Activated CD4-positive, alpha-beta T cell treated with anti-CD3 and anti-CD28 coated beads for 36 hours (primary cell): ENCODE measurements at regions not wholly inside any gene's neighbourhood (a gene's known extent, or its start where the extent isn't known, plus 50 kb on each side); places are given as distances from the start of the nearest gene placed in this dataset.
"Not testable (repeated sequence)": the region's sequence is repeated elsewhere in the genome, so short reads cannot be mapped to it uniquely, and the experiment has no call there.

Experiments
- ATAC-seq: fragments of 200-7000 bp; cut with Tn5 transposase; one replicate; pipeline ENCODE4 v1.10.0; 2021; ENCODE audit warnings: mild to moderate bottlenecking, moderate library complexity
- CTCF ChIA-PET: fragments of 350-600 bp; sonication (Branson Sonifier 250); formaldehyde crosslinking; loops from one replicate; lab custom pipeline; 2021; ENCODE audit warnings: antibody characterized with exemption; lab: Charles Lee
- POLR2A ChIA-PET: fragments of 350-600 bp; sonication (Branson Sonifier 250); formaldehyde crosslinking; loops from one replicate; lab custom pipeline; 2021; ENCODE audit warnings: antibody characterized with exemption, inconsistent platforms; lab: Charles Lee
- DNase-seq: peaks from one replicate; pipeline ENCODE4 v3.0.0-alpha.2; 2020
- H3K27ac Mint-ChIP-seq: one replicate; pipeline ENCODE4 v1.8.0; 2021; ENCODE audit warnings: mixed read lengths
- H3K27me3 Mint-ChIP-seq: one replicate; pipeline ENCODE4 v1.8.0; 2021; ENCODE audit warnings: mixed read lengths
- H3K36me3 Mint-ChIP-seq: one replicate; pipeline ENCODE4 v1.8.0; 2021; ENCODE audit warnings: low read depth, mixed read lengths
- H3K4me1 Mint-ChIP-seq: one replicate; pipeline ENCODE4 v1.8.0; 2021; ENCODE audit warnings: mixed read lengths
- H3K4me3 Mint-ChIP-seq: one replicate; pipeline ENCODE4 v1.8.0; 2021; ENCODE audit warnings: mild to moderate bottlenecking, moderate library complexity, mixed read lengths
- H3K9me3 Mint-ChIP-seq: one replicate; pipeline ENCODE4 v1.8.0; 2021; ENCODE audit warnings: low read depth, mixed read lengths
- intact Hi-C, 2 experiments: fragments of 100-400 bp; cut with DNase I in 1 of 2; cut with micrococcal nuclease in 1 of 2; formaldehyde crosslinking; loops; one replicate each; pipeline versions ENCODE4 v1.14.2 to v1.15.1; 2022 to 2024; cut with DNase I, micrococcal nuclease

DNA sequence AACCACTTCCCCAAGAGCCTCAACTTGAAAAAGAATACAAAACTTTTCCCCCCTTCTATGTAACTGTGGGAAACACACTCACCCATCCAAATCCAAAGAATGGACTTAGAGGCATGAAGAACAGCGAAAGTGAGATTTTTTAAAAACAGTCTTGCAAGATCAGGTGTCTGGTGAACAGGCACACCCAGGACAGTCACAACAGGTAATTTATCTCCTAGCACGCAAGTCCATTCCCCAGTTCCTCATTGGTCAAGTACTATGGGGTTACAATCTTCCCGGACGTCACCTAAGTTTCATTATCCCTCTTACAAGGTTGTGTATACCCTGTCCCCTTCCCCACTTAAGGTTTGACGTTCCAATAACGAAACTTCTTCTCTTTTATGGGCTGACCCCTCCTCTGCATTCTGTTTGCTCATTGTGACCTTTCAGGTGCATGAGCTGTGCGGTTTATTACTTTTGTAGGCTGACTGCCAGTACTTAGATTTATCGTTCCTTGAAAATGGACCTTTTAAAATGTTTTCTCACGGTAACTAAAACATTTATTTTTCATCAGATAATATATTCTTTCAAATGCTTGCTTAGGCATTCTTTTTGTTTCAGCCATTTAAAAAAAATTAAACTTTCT, 1401.9 kb downstream of the FAM181B start:
- H3K27me3 Mint-ChIP-seq: no peaks in the 10 kb centered on the region
- ATAC-seq: no peak
- CTCF ChIA-PET: no interaction called here
- H3K9me3 Mint-ChIP-seq: peaks cover 6% of the 10 kb centered on the region
- H3K27ac Mint-ChIP-seq: no peak overlapping the region
- DNase-seq: no peak
- no peaks in the 10 kb centered on the region for H3K36me3 Mint-ChIP-seq
- intact Hi-C loops: no loop called here
- H3K4me1 Mint-ChIP-seq: no peaks in the 10 kb centered on the region
- POLR2A ChIA-PET: no interaction called here
- H3K4me3 Mint-ChIP-seq: no peak overlapping the region

- ATAC-seq (no peak), DNase-seq (no peak)
- Mint-ChIP-seq H3K36me3 (no peaks in the 10 kb centered on the region), H3K4me1 (no peaks in the 10 kb centered on the region), H3K4me3 (no peak overlapping the region), H3K27me3 (no peaks in the 10 kb centered on the region), H3K9me3 (peaks cover 6% of the 10 kb centered on the region), H3K27ac (no peak overlapping the region)
- ChIA-PET CTCF (no interaction called here), POLR2A (no interaction called here)
- intact Hi-C loops: no loop called here
Observed at GRCh38 chr11:81331088-81331487, 1402.6 kb downstream of the FAM181B start.

- no peak for ATAC-seq
- peaks cover 3% of the 10 kb centered on the region for H3K9me3 Mint-ChIP-seq
- CTCF ChIA-PET: interaction anchor here (0.5 kb wide), 1 partner anchor 339 kb away, joined by 3 read pairs; no protein-coding TSS in a partner anchor
- no peak for DNase-seq
- H3K4me3 Mint-ChIP-seq: no peak overlapping the region
- no peaks in the 10 kb centered on the region for H3K36me3 Mint-ChIP-seq
- H3K27me3 Mint-ChIP-seq: no peaks in the 10 kb centered on the region
- no peak overlapping the region for H3K27ac Mint-ChIP-seq
- intact Hi-C loops: no loop called here
- POLR2A ChIA-PET: no interaction called here
- no peaks in the 10 kb centered on the region for H3K4me1 Mint-ChIP-seq
Observed at GRCh38 chr11:81303038-81303664, 1430.5 kb downstream of the FAM181B start.

DNA sequence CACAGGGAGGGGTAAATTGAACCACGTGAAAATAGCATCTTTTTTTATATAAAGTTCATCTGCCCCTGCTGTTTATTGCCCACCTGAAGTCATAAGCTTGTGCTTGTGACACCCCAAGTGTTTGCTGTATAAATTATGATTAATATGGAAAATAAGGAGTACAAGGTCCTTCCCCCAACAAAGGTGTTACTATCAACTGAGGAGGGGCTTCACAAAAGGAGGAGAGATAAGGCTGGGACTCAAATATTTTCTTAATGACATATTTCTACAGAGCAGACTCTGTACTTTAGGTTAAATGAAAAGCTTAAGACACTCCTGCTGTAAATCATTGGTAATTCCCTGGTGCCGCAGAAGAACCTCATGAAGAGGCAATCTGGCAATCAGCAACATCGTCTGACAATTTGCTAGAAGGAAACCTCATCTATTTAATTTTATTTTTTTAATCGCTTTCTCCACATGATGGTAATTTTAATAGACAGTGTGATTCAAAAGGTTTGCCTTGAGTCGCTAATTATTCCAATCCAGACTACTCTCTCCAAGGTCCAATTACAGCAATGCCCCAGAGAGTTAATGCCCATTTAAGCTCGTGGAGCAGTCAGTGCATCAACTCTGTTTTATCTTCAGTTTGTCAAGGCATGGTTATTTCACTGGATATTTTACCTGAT, 1432.4 kb downstream of the FAM181B start:
- POLR2A ChIA-PET: no interaction called here
- no peak overlapping the region for H3K27ac Mint-ChIP-seq
- H3K4me1 Mint-ChIP-seq: no peaks in the 10 kb centered on the region
- CTCF ChIA-PET: no interaction called here
- no peaks in the 10 kb centered on the region for H3K27me3 Mint-ChIP-seq
- DNase-seq: no peak
- H3K4me3 Mint-ChIP-seq: no peak overlapping the region
- H3K36me3 Mint-ChIP-seq: no peaks in the 10 kb centered on the region
- ATAC-seq: no peak
- intact Hi-C loops: no loop called here
- peaks cover 3% of the 10 kb centered on the region for H3K9me3 Mint-ChIP-seq

GRCh38 chr11:81286959-81287358, 1446.7 kb downstream of the FAM181B start:
- Mint-ChIP-seq H3K4me3 (no peak overlapping the region), H3K27ac (no peak overlapping the region), H3K27me3 (no peaks in the 10 kb centered on the region), H3K36me3 (no peaks in the 10 kb centered on the region), H3K9me3 (peaks cover 8% of the 10 kb centered on the region), H3K4me1 (no peaks in the 10 kb centered on the region)
- intact Hi-C loops: no loop called here
- ATAC-seq (no peak), DNase-seq (no peak)
- POLR2A ChIA-PET: no interaction called here
- CTCF ChIA-PET: no interaction called here

- H3K9me3 Mint-ChIP-seq: peaks cover 8% of the 10 kb centered on the region
- intact Hi-C loops: no loop called here
- H3K4me1 Mint-ChIP-seq: no peaks in the 10 kb centered on the region
- CTCF ChIA-PET: no interaction called here
- no peak overlapping the region for H3K4me3 Mint-ChIP-seq
- no peaks in the 10 kb centered on the region for H3K36me3 Mint-ChIP-seq
- ATAC-seq (no peak), DNase-seq (no peak)
- no peak overlapping the region for H3K27ac Mint-ChIP-seq
- POLR2A ChIA-PET: no interaction called here
- no peaks in the 10 kb centered on the region for H3K27me3 Mint-ChIP-seq
Observed at GRCh38 chr11:81286550-81286949, 1447.1 kb downstream of the FAM181B start.

- CTCF ChIA-PET, H3K4me3 Mint-ChIP-seq, intact Hi-C loops, POLR2A ChIA-PET, ATAC-seq, H3K27me3 Mint-ChIP-seq, H3K4me1 Mint-ChIP-seq, H3K36me3 Mint-ChIP-seq, H3K27ac Mint-ChIP-seq, DNase-seq: not testable (repeated sequence)
- H3K9me3 Mint-ChIP-seq: peaks cover 12% of the 10 kb centered on the region
Observed at GRCh38 chr11:81280228-81280627, 1453.4 kb downstream of the FAM181B start.

DNA sequence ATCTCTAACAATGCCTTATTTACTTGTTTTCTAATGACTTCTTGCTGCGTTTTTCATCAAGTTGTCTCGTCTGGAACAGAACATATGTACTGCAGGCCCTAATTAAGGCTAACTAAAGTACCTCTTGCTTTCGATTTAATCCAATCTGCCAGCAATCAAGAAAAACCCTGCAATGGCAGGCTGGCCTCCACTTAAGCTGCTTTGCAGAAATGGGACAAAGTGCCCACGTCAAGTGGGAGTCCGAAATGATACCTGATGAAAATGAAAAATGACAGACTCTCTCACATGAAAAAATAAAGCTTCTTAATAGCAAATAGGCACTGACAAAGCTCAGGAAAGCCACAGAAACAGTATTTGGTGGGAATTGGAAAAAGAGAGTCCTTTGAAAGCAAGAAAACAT, 1454.7 kb downstream of the FAM181B start:
- Mint-ChIP-seq H3K36me3 (no peaks in the 10 kb centered on the region), H3K9me3 (peaks cover 12% of the 10 kb centered on the region), H3K27me3 (no peaks in the 10 kb centered on the region), H3K27ac (no peak overlapping the region), H3K4me1 (no peaks in the 10 kb centered on the region), H3K4me3 (no peak overlapping the region)
- no peak for DNase-seq
- intact Hi-C loops: no loop called here
- ChIA-PET POLR2A (no interaction called here), CTCF (no interaction called here)
- ATAC-seq: no peak

- ChIA-PET CTCF (no interaction called here), POLR2A (no interaction called here)
- DNase-seq (no peak), ATAC-seq (no peak)
- no peaks in the 10 kb centered on the region for H3K36me3 Mint-ChIP-seq
- H3K27ac Mint-ChIP-seq: no peak overlapping the region
- intact Hi-C loops: no loop called here
- no peaks in the 10 kb centered on the region for H3K27me3 Mint-ChIP-seq
- no peaks in the 10 kb centered on the region for H3K4me1 Mint-ChIP-seq
- no peaks in the 10 kb centered on the region for H3K9me3 Mint-ChIP-seq
- H3K4me3 Mint-ChIP-seq: no peak overlapping the region
Observed at GRCh38 chr11:81270686-81271085, 1463.0 kb downstream of the FAM181B start.

GRCh38 chr11:81267246-81267645, 1466.4 kb downstream of the FAM181B start:
- intact Hi-C loops: no loop called here
- Mint-ChIP-seq H3K9me3 (no peaks in the 10 kb centered on the region), H3K4me1 (no peaks in the 10 kb centered on the region), H3K27ac (no peak overlapping the region), H3K4me3 (no peak overlapping the region), H3K36me3 (no peaks in the 10 kb centered on the region), H3K27me3 (no peaks in the 10 kb centered on the region)
- CTCF ChIA-PET: no interaction called here
- ATAC-seq (no peak), DNase-seq (no peak)
- POLR2A ChIA-PET: no interaction called here

GRCh38 chr11:81259471-81259870, 1474.2 kb downstream of the FAM181B start:
- no peaks in the 10 kb centered on the region for H3K4me1 Mint-ChIP-seq
- CTCF ChIA-PET: no interaction called here
- no peak for ATAC-seq

GRCh38 chr11:81255895-81256294, 1477.8 kb downstream of the FAM181B start:
- no peaks in the 10 kb centered on the region for H3K4me1 Mint-ChIP-seq
- no peaks in the 10 kb centered on the region for H3K27me3 Mint-ChIP-seq
- no peak overlapping the region for H3K4me3 Mint-ChIP-seq
- intact Hi-C loops: no loop called here
- CTCF ChIA-PET: no interaction called here
- POLR2A ChIA-PET: no interaction called here
- H3K36me3 Mint-ChIP-seq: no peaks in the 10 kb centered on the region
- ATAC-seq (no peak), DNase-seq (no peak)
- peaks cover 2% of the 10 kb centered on the region for H3K9me3 Mint-ChIP-seq
- H3K27ac Mint-ChIP-seq: no peak overlapping the region

More at GRCh38 chr11:81259471-81259870, 1474.2 kb downstream of the FAM181B start:
- POLR2A ChIA-PET: no interaction called here
- H3K36me3 Mint-ChIP-seq: no peaks in the 10 kb centered on the region
- H3K4me3 Mint-ChIP-seq: no peak overlapping the region
- intact Hi-C loops: no loop called here
- H3K9me3 Mint-ChIP-seq: peaks cover 2% of the 10 kb centered on the region
- DNase-seq: no peak
- no peaks in the 10 kb centered on the region for H3K27me3 Mint-ChIP-seq
- no peak overlapping the region for H3K27ac Mint-ChIP-seq
